Panc1 (cell line): ENCODE measurements at regions not wholly inside any gene's neighbourhood (a gene's known extent, or its start where the extent isn't known, plus 50 kb on each side); places are given as distances from the start of the nearest gene placed in this dataset.

ENCODE experiments used
- TF ChIP-seq, protein P1 (sequence below): fragments of 450-650 bp; IDR thresholded peaks from 2 replicates; pipeline ENCODE4 v1.5.1; 2017; ENCODE audit warnings: mild to moderate bottlenecking
- TF ChIP-seq, protein P2 (sequence below), 2 experiments: IDR thresholded peaks; 2 replicates each; pipeline ENCODE4 v1.6.1; 2011 to 2012; ENCODE audit warnings: low read depth in 2 of 2, control low read depth in 1 of 2, low read length in 1 of 2, mild to moderate bottlenecking in 1 of 2, moderate library complexity in 1 of 2; ENCODE audit not compliant: insufficient read depth in 1 of 2

DNA sequence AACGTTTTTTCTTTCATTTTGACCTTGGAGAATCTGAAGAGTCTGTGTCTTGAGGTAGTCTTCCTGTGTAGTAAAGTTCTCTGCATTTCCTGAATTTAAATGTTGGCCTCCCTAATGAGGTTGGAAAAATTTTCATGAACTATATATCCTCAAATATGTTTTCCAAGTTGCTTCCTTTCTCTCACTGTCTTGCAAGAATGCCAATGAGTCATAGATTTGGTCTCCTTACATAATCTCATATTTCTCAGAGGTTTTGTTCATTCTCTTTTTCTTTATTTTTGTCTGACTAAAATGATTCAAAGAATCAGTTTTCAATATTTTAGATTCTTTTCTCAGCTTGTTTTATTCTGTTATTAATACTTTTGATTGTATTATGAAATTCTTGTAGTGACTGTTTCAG, 87.6 kb downstream of the DRAM2 start:
- TF ChIP-seq, protein P1, sequence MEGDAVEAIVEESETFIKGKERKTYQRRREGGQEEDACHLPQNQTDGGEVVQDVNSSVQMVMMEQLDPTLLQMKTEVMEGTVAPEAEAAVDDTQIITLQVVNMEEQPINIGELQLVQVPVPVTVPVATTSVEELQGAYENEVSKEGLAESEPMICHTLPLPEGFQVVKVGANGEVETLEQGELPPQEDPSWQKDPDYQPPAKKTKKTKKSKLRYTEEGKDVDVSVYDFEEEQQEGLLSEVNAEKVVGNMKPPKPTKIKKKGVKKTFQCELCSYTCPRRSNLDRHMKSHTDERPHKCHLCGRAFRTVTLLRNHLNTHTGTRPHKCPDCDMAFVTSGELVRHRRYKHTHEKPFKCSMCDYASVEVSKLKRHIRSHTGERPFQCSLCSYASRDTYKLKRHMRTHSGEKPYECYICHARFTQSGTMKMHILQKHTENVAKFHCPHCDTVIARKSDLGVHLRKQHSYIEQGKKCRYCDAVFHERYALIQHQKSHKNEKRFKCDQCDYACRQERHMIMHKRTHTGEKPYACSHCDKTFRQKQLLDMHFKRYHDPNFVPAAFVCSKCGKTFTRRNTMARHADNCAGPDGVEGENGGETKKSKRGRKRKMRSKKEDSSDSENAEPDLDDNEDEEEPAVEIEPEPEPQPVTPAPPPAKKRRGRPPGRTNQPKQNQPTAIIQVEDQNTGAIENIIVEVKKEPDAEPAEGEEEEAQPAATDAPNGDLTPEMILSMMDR: no peak
- TF ChIP-seq, protein P2, sequence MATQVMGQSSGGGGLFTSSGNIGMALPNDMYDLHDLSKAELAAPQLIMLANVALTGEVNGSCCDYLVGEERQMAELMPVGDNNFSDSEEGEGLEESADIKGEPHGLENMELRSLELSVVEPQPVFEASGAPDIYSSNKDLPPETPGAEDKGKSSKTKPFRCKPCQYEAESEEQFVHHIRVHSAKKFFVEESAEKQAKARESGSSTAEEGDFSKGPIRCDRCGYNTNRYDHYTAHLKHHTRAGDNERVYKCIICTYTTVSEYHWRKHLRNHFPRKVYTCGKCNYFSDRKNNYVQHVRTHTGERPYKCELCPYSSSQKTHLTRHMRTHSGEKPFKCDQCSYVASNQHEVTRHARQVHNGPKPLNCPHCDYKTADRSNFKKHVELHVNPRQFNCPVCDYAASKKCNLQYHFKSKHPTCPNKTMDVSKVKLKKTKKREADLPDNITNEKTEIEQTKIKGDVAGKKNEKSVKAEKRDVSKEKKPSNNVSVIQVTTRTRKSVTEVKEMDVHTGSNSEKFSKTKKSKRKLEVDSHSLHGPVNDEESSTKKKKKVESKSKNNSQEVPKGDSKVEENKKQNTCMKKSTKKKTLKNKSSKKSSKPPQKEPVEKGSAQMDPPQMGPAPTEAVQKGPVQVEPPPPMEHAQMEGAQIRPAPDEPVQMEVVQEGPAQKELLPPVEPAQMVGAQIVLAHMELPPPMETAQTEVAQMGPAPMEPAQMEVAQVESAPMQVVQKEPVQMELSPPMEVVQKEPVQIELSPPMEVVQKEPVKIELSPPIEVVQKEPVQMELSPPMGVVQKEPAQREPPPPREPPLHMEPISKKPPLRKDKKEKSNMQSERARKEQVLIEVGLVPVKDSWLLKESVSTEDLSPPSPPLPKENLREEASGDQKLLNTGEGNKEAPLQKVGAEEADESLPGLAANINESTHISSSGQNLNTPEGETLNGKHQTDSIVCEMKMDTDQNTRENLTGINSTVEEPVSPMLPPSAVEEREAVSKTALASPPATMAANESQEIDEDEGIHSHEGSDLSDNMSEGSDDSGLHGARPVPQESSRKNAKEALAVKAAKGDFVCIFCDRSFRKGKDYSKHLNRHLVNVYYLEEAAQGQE (IDR thresholded peaks at IDR 0.05; ENCODE audit: insufficient read depth in 1 of 2, low read depth in 2 of 2, low read length in 1 of 2): no peak
